M059J (cell line): ENCODE measurements at regions not wholly inside any gene's neighbourhood (a gene's known extent, or its start where the extent isn't known, plus 50 kb on each side); places are given as distances from the start of the nearest gene placed in this dataset.

ENCODE experiments used
- DNase-seq: peaks from one replicate; pipeline ENCODE4 v3.0.0-alpha.2; 2012; ENCODE audit warnings: low read depth

- no peak for DNase-seq
These were observed 262.5 kb upstream of the GNAI1 start for GRCh38 chr7:79872176-79872575.

- DNase-seq = peak; percentile 45
These were observed 266.6 kb upstream of the GNAI1 start for GRCh38 chr7:79868010-79868409.

- DNase-seq = no peak
These were observed 272.0 kb upstream of the GNAI1 start for GRCh38 chr7:79862447-79863210.

GRCh38 chr7:79855172-79855571 is 279.5 kb upstream of the GNAI1 start:
- no peak for DNase-seq

GRCh38 chr7:79854621-79855020 is 280.0 kb upstream of the GNAI1 start:
- no peak for DNase-seq

- no peak for DNase-seq
These were observed 296.7 kb upstream of the GNAI1 start for GRCh38 chr7:79837915-79838314.

GRCh38 chr7:79833616-79834015 is 301.0 kb upstream of the GNAI1 start:
- no peak for DNase-seq

- DNase-seq = no peak
These were observed 305.8 kb upstream of the GNAI1 start for GRCh38 chr7:79828866-79829265.

GRCh38 chr7:79823246-79823951 is 311.2 kb upstream of the GNAI1 start:
- DNase-seq = no peak

GRCh38 chr7:79822620-79823240 is 311.9 kb upstream of the GNAI1 start:
- DNase-seq = no peak

- peak; percentile 76 for DNase-seq
These were observed 314.2 kb upstream of the GNAI1 start for GRCh38 chr7:79820387-79820786.

- DNase-seq = no peak
These were observed 323.7 kb upstream of the GNAI1 start for GRCh38 chr7:79810916-79811315.

GRCh38 chr7:79806161-79806734 is 328.4 kb upstream of the GNAI1 start:
- DNase-seq = peak; percentile 63

GRCh38 chr7:79790656-79791262 is 337.3 kb upstream of the MAGI2 start:
- no peak for DNase-seq

- peak; percentile 34 for DNase-seq
These were observed 336.3 kb upstream of the MAGI2 start for GRCh38 chr7:79789584-79790345.

- peak; percentile 37 for DNase-seq
These were observed 334.2 kb upstream of the MAGI2 start for GRCh38 chr7:79787623-79788022.

- DNase-seq = no peak
These were observed 333.6 kb upstream of the MAGI2 start for GRCh38 chr7:79787096-79787495.

- DNase-seq = peak; percentile 47
These were observed 332.7 kb upstream of the MAGI2 start for GRCh38 chr7:79786187-79786586.

- peak; percentile 34 for DNase-seq
These were observed 332.1 kb upstream of the MAGI2 start for GRCh38 chr7:79785556-79785955.

GRCh38 chr7:79782906-79783305 is 329.4 kb upstream of the MAGI2 start:
- no peak for DNase-seq

GRCh38 chr7:79782256-79782655 is 328.8 kb upstream of the MAGI2 start:
- no peak for DNase-seq
